ENCODE measurements at regions not wholly inside any gene's neighbourhood (a gene's known extent, or its start where the extent isn't known, plus 50 kb on each side); places are given as distances from the start of the nearest gene placed in this dataset.

DNA sequence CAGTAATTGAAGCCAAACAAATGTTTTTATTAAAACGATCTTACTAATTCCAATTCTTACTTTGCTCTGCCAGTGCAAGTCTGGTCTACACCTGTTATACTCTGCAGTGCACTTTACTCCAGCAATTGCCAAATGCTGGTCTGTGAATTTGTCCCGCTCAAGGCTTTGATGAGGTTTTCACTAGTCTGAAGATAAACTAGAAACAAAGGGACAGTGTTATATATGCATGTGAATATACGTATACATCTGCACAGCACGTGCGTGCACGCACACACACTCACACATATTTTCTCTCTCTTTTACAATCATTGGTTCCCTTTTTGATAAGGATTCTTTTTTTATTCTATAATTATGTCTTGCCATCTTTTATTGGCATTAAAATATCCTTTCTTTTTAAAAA lies 88.5 kb upstream of the LCORL start:
- Histone ChIP-seq H3K79me2 (ENCODE audit: insufficient read depth, low read length) (no peaks in the 10 kb centered on the region), H3K36me3 (replicated peaks in 1 of 2; ENCODE audit: control insufficient read depth in 1 of 2, insufficient read depth in 2 of 2, low read length in 2 of 2) (no peaks in the 10 kb centered on the region), H2AFZ (ENCODE audit: low read length) (no peak overlapping the region), H3K27me3 (ENCODE audit: control insufficient read depth in 1 of 2, insufficient read depth in 2 of 2, low read length in 2 of 2) (no peaks in the 10 kb centered on the region; a peak in 1 of 5 replicates), H3K27ac (ENCODE audit: extremely low read length, insufficient read depth, low read length) (no peak overlapping the region), H3K9me3 (ENCODE audit: low read length) (no peaks in the 10 kb centered on the region), H3K4me3 (replicated peaks in 1 of 3; ENCODE audit: insufficient read depth in 1 of 3, low read depth in 2 of 3, low read length in 3 of 3) (no peak overlapping the region), H4K20me1 (ENCODE audit: insufficient read depth, low read length) (no peaks in the 10 kb centered on the region), H3K4me1 (ENCODE audit: insufficient read depth, low read length) (no peaks in the 10 kb centered on the region), H3K4me2 (ENCODE audit: low read depth, low read length) (no peak overlapping the region), H3K9ac (ENCODE audit: insufficient read depth, low read depth, low read length) (no peak overlapping the region)
- TF ChIP-seq RFX1 (IDR thresholded peaks at IDR 0.05) (no peak), ZNF205 (CRISPR knock-in tag; IDR thresholded peaks at IDR 0.05) (no peak), KLF6 (CRISPR knock-in tag; IDR thresholded peaks at IDR 0.05) (no peak), ARNT (IDR thresholded peaks at IDR 0.05) (no peak), FOXA3 (CRISPR knock-in tag; IDR thresholded peaks at IDR 0.05) (no peak), PRMT3 (CRISPR knock-in tag; IDR thresholded peaks at IDR 0.05; ENCODE audit: borderline replicate concordance, low read depth) (no peak), ZNF121 (CRISPR knock-in tag; IDR thresholded peaks at IDR 0.05) (peak; percentile 26; the same call in 1 of the 2 replicates), TCF12 (IDR thresholded peaks at IDR 0.05) (no peak), TCF12 (CRISPR knock-in tag; IDR thresholded peaks at IDR 0.05) (no peak), BHLHE40 (IDR thresholded peaks at IDR 0.05; ENCODE audit: low read length) (peak; percentile 69)
- TF ChIP-seq, protein P1, sequence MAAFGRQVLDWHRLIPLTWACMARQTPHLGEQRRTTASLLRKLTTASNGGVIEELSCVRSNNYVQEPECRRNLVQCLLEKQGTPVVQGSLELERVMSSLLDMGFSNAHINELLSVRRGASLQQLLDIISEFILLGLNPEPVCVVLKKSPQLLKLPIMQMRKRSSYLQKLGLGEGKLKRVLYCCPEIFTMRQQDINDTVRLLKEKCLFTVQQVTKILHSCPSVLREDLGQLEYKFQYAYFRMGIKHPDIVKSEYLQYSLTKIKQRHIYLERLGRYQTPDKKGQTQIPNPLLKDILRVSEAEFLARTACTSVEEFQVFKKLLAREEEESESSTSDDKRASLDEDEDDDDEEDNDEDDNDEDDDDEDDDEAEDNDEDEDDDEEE (CRISPR knock-in tag; IDR thresholded peaks at IDR 0.05): no peak
- TF ChIP-seq, protein P2, sequence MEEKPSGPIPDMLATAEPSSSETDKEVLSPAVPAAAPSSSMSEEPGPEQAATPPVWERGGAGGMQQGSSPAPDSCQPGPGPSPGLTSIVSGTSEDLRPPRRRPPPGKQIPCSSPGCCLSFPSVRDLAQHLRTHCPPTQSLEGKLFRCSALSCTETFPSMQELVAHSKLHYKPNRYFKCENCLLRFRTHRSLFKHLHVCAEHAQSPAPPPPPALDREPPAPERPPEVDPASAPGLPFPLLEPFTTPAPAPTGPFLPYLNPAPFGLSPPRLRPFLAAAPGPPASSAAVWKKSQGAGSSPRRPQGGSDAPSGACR (CRISPR knock-in tag; IDR thresholded peaks at IDR 0.05): no peak
- ATAC-seq (peak; percentile 27; the same call in 1 of the 3 replicates), DNase-seq (ENCODE audit: low spot score) (peak; percentile 2), FAIRE-seq (no peak)
- POLR2A ChIA-PET: no interaction called here
- CTCF ChIA-PET (ENCODE audit: low intra/inter-chr PET ratio, low total read pairs): no interaction called here
- BruUV-seq (replicated peaks): no TSS peak
- intact Hi-C loops (cut with micrococcal nuclease; ENCODE audit: unreplicated experiment): no loop called here
- 9% methylated on average over 6 of the region's 6 CpGs for WGBS (ENCODE audit: low lambda C conversion rate)
- in situ Hi-C loops (cut with HindIII; ENCODE audit: extremely low pct_ligation_motif_present, low pct_unique_long_range_greater_than_20kb): no loop called here

Data from HepG2 (cell line).